ENCODE measurements at regions not wholly inside any gene's neighbourhood (a gene's known extent, or its start where the extent isn't known, plus 50 kb on each side); places are given as distances from the start of the nearest gene placed in this dataset.

- no peaks in the 10 kb centered on the region for H3K9me3 ChIP-seq
- ATAC-seq (peak in 1 of 2 donors; percentile 25), DNase-seq (no peak)
- intact Hi-C loops (cut with DNase I), result no loop called here
- no peak for TF ChIP-seq CTCF (IDR thresholded peaks at IDR 0.05)
- no peaks in the 10 kb centered on the region for H3K36me3 ChIP-seq
- H3K4me1 ChIP-seq, result no peaks in the 10 kb centered on the region
- H3K27ac ChIP-seq, result no peak overlapping the region
- H3K27me3 ChIP-seq (ENCODE audit: low read depth), result no peaks in the 10 kb centered on the region
- H3K4me3 ChIP-seq, result no peak overlapping the region
These were observed 476.7 kb upstream of the CAMK1G start for GRCh38 chr1:209106861-209107260.

- H3K4me1 ChIP-seq, result no peaks in the 10 kb centered on the region
- intact Hi-C loops (cut with DNase I), result no loop called here
- ATAC-seq, result no peak
These were observed 476.0 kb upstream of the CAMK1G start for GRCh38 chr1:209107535-209107934.

DNA sequence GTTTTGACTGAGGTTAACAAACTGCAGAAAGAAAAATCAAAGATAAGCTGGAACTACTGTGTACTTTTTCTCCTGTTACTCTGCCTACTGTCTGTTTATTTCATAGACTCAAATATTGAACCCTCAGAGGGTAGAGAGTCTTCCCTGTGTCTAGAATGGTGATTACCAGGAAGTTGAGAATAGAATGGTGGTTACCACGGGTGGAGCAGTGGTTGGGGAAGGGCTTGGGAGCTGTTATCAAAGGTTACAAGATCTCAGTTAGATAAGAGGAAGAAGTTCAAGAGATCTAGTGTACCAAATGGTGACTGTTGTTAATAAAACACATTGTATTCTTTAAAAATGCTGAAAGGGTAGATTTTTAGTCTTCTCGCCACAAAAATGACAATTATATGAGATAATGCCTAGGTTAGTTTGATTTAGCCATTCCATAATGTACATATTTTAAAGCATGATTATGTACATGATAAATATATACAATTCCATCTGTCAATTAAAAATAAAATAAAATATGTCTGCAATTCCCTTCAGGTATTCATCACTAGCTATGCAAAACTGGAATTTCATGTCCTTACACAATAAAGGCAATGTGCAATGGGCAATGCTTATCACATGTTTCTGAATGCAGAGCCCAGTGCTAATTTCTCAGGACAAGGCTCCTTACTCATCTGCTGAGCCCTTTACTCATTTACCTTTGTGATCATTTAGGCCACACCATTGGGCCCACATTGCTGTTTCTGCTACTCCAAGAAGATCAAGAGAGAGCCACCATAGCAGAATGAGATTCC, 474.3 kb upstream of the CAMK1G start:
- H3K36me3 ChIP-seq, result no peaks in the 10 kb centered on the region
- H3K27ac ChIP-seq, result no peak overlapping the region
- H3K4me3 ChIP-seq, result no peak overlapping the region
- ATAC-seq (no peak), DNase-seq (no peak)
- intact Hi-C loops (cut with DNase I), result no loop called here
- no peaks in the 10 kb centered on the region for H3K9me3 ChIP-seq
- TF ChIP-seq CTCF (IDR thresholded peaks at IDR 0.05), result no peak
- H3K27me3 ChIP-seq (ENCODE audit: low read depth), result no peaks in the 10 kb centered on the region
- H3K4me1 ChIP-seq, result no peaks in the 10 kb centered on the region

More at GRCh38 chr1:209107535-209107934, 476.0 kb upstream of the CAMK1G start:
- no peaks in the 10 kb centered on the region for H3K27me3 ChIP-seq (ENCODE audit: low read depth)
- H3K4me3 ChIP-seq, result no peak overlapping the region
- H3K9me3 ChIP-seq, result no peaks in the 10 kb centered on the region
- no peak for TF ChIP-seq CTCF (IDR thresholded peaks at IDR 0.05)
- no peaks in the 10 kb centered on the region for H3K36me3 ChIP-seq
- no peak overlapping the region for H3K27ac ChIP-seq
- DNase-seq, result no peak

- no peaks in the 10 kb centered on the region for H3K27me3 ChIP-seq (ENCODE audit: low read depth)
- no peak overlapping the region for H3K27ac ChIP-seq
- intact Hi-C loops (cut with DNase I), result no loop called here
- no peak for TF ChIP-seq CTCF (IDR thresholded peaks at IDR 0.05)
- DNase-seq (no peak), ATAC-seq (no peak)
- no peak overlapping the region for H3K4me3 ChIP-seq
- H3K36me3 ChIP-seq, result no peaks in the 10 kb centered on the region
- no peaks in the 10 kb centered on the region for H3K9me3 ChIP-seq
- H3K4me1 ChIP-seq, result no peaks in the 10 kb centered on the region
These were observed 470.0 kb upstream of the CAMK1G start for GRCh38 chr1:209113521-209113920.

GRCh38 chr1:209116705-209117104, 466.8 kb upstream of the CAMK1G start:
- no peaks in the 10 kb centered on the region for H3K9me3 ChIP-seq
- no peak overlapping the region for H3K27ac ChIP-seq
- no peak for ATAC-seq
- no peaks in the 10 kb centered on the region for H3K36me3 ChIP-seq
- H3K4me1 ChIP-seq, result no peaks in the 10 kb centered on the region
- no peak overlapping the region for H3K4me3 ChIP-seq
- intact Hi-C loops (cut with DNase I), result no loop called here
- DNase-seq, result no peak
- no peaks in the 10 kb centered on the region for H3K27me3 ChIP-seq (ENCODE audit: low read depth)
- no peak for TF ChIP-seq CTCF (IDR thresholded peaks at IDR 0.05)

Data from lower lobe of right lung (tissue), 2 donors.